ENCODE measurements at regions not wholly inside any gene's neighbourhood (a gene's known extent, or its start where the extent isn't known, plus 50 kb on each side); places are given as distances from the start of the nearest gene placed in this dataset.

- Histone ChIP-seq H3K9me3 (ENCODE audit: low read depth) (no peaks in the 10 kb centered on the region), H3F3A (ENCODE audit: insufficient read depth) (peaks cover 1% of the 10 kb centered on the region; the same call in 1 of the 2 replicates), H3K4me2 (ENCODE audit: unreplicated experiment) (no peak overlapping the region), H3K4me3 (no peak overlapping the region), H3K9me2 (ENCODE audit: insufficient read depth) (no peaks in the 10 kb centered on the region), H2AFZ (no peak overlapping the region), H3K79me2 (ENCODE audit: insufficient read depth) (no peaks in the 10 kb centered on the region), H3K36me3 (ENCODE audit: low read depth) (no peaks in the 10 kb centered on the region), H3K27me3 (replicated peaks; ENCODE audit: insufficient read depth) (no peaks in the 10 kb centered on the region), H4K20me1 (ENCODE audit: insufficient read depth) (no peaks in the 10 kb centered on the region), H3K9ac (no peak overlapping the region), H3K4me1 (ENCODE audit: insufficient read depth) (peaks cover 17% of the 10 kb centered on the region), H3K27ac (no peak overlapping the region)
- TF ChIP-seq EZH2phosphoT487 (IDR thresholded peaks at IDR 0.05; ENCODE audit: insufficient read depth, low read depth): no peak
- TF ChIP-seq EZH2 (IDR thresholded peaks at IDR 0.05; ENCODE audit: insufficient read depth, poor library complexity, severe bottlenecking): no peak
- in situ Hi-C loops (cut with MboI): no loop called here
- no peak for DNase-seq
- WGBS, 2 experiments (ENCODE audit: low coverage in 1 of 2, low lambda C conversion rate in 2 of 2, missing lambda C conversion rate in 2 of 2): 94 to 97% methylated on average over 6 of the region's 6 CpGs
These were observed 64.4 kb upstream of the HRH1 start for GRCh38 chr3:11089931-11090330.

- Histone ChIP-seq H3K4me2 (ENCODE audit: unreplicated experiment) (no peak overlapping the region), H3K9me2 (ENCODE audit: insufficient read depth) (no peaks in the 10 kb centered on the region), H3K79me2 (ENCODE audit: insufficient read depth) (no peaks in the 10 kb centered on the region), H3K9ac (no peak overlapping the region), H3K4me1 (ENCODE audit: insufficient read depth) (peaks cover 16% of the 10 kb centered on the region), H3K27ac (no peak overlapping the region), H2AFZ (no peak overlapping the region), H4K20me1 (ENCODE audit: insufficient read depth) (no peaks in the 10 kb centered on the region), H3K36me3 (ENCODE audit: low read depth) (no peaks in the 10 kb centered on the region), H3K9me3 (ENCODE audit: low read depth) (no peaks in the 10 kb centered on the region), H3K4me3 (no peak overlapping the region), H3K27me3 (replicated peaks; ENCODE audit: insufficient read depth) (no peaks in the 10 kb centered on the region), H3F3A (ENCODE audit: insufficient read depth) (peaks cover 7% of the 10 kb centered on the region; the same call in 1 of the 2 replicates)
- WGBS, 2 experiments (ENCODE audit: low coverage in 1 of 2, low lambda C conversion rate in 2 of 2, missing lambda C conversion rate in 2 of 2): 23 to 27% methylated on average over 1 of the region's 1 CpG
- no peak for TF ChIP-seq EZH2phosphoT487 (IDR thresholded peaks at IDR 0.05; ENCODE audit: insufficient read depth, low read depth)
- no peak for TF ChIP-seq EZH2 (IDR thresholded peaks at IDR 0.05; ENCODE audit: insufficient read depth, poor library complexity, severe bottlenecking)
- DNase-seq: no peak
- in situ Hi-C loops (cut with MboI): no loop called here
These were observed 63.7 kb upstream of the HRH1 start for GRCh38 chr3:11090551-11090950.

GRCh38 chr3:11091088-11091590 lies 63.2 kb upstream of the HRH1 start:
- H3K27me3 ChIP-seq (replicated peaks; ENCODE audit: insufficient read depth): no peaks in the 10 kb centered on the region
- no peaks in the 10 kb centered on the region for H4K20me1 ChIP-seq (ENCODE audit: insufficient read depth)
- peak overlapping the region; percentile 73 for H2AFZ ChIP-seq
- H3F3A ChIP-seq (ENCODE audit: insufficient read depth): peaks cover 13% of the 10 kb centered on the region
- peaks cover 19% of the 10 kb centered on the region for H3K4me1 ChIP-seq (ENCODE audit: insufficient read depth)
- H3K79me2 ChIP-seq (ENCODE audit: insufficient read depth): no peaks in the 10 kb centered on the region
- in situ Hi-C loops (cut with MboI): no loop called here
- no peak overlapping the region for H3K27ac ChIP-seq
- 30% methylated on average over 12 of the region's 12 CpGs for WGBS, 2 experiments (ENCODE audit: low coverage in 1 of 2, low lambda C conversion rate in 2 of 2, missing lambda C conversion rate in 2 of 2)
- H3K9ac ChIP-seq: no peak overlapping the region
- H3K4me2 ChIP-seq (ENCODE audit: unreplicated experiment): no peak overlapping the region
- H3K9me2 ChIP-seq (ENCODE audit: insufficient read depth): no peaks in the 10 kb centered on the region
- no peak for TF ChIP-seq EZH2phosphoT487 (IDR thresholded peaks at IDR 0.05; ENCODE audit: insufficient read depth, low read depth)
- no peak for TF ChIP-seq EZH2 (IDR thresholded peaks at IDR 0.05; ENCODE audit: insufficient read depth, poor library complexity, severe bottlenecking)
- H3K9me3 ChIP-seq (ENCODE audit: low read depth): no peaks in the 10 kb centered on the region
- peak; percentile 53 for DNase-seq
- no peaks in the 10 kb centered on the region for H3K36me3 ChIP-seq (ENCODE audit: low read depth)
- H3K4me3 ChIP-seq: no peak overlapping the region

GRCh38 chr3:11091791-11092190 lies 62.5 kb upstream of the HRH1 start:
- H3K27ac ChIP-seq: no peak overlapping the region
- DNase-seq: no peak
- no peaks in the 10 kb centered on the region for H3K9me2 ChIP-seq (ENCODE audit: insufficient read depth)
- no peaks in the 10 kb centered on the region for H4K20me1 ChIP-seq (ENCODE audit: insufficient read depth)
- H3K4me2 ChIP-seq (ENCODE audit: unreplicated experiment): no peak overlapping the region
- TF ChIP-seq EZH2phosphoT487 (IDR thresholded peaks at IDR 0.05; ENCODE audit: insufficient read depth, low read depth) (no peak), EZH2 (IDR thresholded peaks at IDR 0.05; ENCODE audit: insufficient read depth, poor library complexity, severe bottlenecking) (no peak)
- 91 to 96% methylated on average over 13 of the region's 13 CpGs for whole genome bisulfite sequencing, 2 experiments (ENCODE audit: low coverage in 1 of 2, low lambda C conversion rate in 2 of 2, missing lambda C conversion rate in 2 of 2)
- no peaks in the 10 kb centered on the region for H3K79me2 ChIP-seq (ENCODE audit: insufficient read depth)
- no peak overlapping the region for H2AFZ ChIP-seq
- in situ Hi-C loops (cut with MboI): no loop called here
- no peak overlapping the region for H3K9ac ChIP-seq
- H3F3A ChIP-seq (ENCODE audit: insufficient read depth): peaks cover 16% of the 10 kb centered on the region
- H3K27me3 ChIP-seq (replicated peaks; ENCODE audit: insufficient read depth): no peaks in the 10 kb centered on the region
- no peaks in the 10 kb centered on the region for H3K9me3 ChIP-seq (ENCODE audit: low read depth)
- H3K4me1 ChIP-seq (ENCODE audit: insufficient read depth): peaks cover 20% of the 10 kb centered on the region
- H3K36me3 ChIP-seq (ENCODE audit: low read depth): no peaks in the 10 kb centered on the region
- H3K4me3 ChIP-seq: no peak overlapping the region

Data from GM23248 (cell line).